Renal cortex interstitium (tissue), 11 donors: ENCODE measurements at regions not wholly inside any gene's neighbourhood (a gene's known extent, or its start where the extent isn't known, plus 50 kb on each side); places are given as distances from the start of the nearest gene placed in this dataset.
A peak's percentile ranks its signal among the peaks of the same experiment; 100 is the strongest.
"Not testable (repeated sequence)": the region's sequence is repeated elsewhere in the genome, so short reads cannot be mapped to it uniquely, and the experiment has no call there.

Experiments used
- DNase-seq, 11 donors: peaks; one replicate each; pipeline ENCODE4 v3.0.0-alpha.2; 2013; ENCODE audit warnings: low read depth in 9 of 11, low spot score in 4 of 11; ENCODE audit errors: extremely low read depth in 1 of 11

DNA sequence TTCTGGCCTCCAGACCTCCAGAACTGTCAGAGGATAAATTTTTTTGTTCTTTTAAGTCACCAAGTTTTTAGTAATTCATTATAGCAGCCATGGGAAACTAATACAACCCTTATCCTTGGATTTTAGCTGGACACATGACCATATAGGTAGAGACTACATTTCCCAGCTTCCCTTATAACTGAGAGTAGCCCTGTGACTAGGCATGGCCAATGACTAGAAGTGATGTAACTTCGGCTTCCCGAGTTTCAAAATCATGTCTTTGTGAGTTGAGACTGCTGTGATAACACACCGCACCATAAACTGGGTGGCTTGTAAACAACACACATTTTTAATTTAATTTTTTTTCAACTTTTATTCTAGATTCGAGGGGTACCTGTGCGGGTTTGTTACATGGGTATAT lies 134.0 kb upstream of the SERTAD2 start:
- DNase-seq, result no peak

DNA sequence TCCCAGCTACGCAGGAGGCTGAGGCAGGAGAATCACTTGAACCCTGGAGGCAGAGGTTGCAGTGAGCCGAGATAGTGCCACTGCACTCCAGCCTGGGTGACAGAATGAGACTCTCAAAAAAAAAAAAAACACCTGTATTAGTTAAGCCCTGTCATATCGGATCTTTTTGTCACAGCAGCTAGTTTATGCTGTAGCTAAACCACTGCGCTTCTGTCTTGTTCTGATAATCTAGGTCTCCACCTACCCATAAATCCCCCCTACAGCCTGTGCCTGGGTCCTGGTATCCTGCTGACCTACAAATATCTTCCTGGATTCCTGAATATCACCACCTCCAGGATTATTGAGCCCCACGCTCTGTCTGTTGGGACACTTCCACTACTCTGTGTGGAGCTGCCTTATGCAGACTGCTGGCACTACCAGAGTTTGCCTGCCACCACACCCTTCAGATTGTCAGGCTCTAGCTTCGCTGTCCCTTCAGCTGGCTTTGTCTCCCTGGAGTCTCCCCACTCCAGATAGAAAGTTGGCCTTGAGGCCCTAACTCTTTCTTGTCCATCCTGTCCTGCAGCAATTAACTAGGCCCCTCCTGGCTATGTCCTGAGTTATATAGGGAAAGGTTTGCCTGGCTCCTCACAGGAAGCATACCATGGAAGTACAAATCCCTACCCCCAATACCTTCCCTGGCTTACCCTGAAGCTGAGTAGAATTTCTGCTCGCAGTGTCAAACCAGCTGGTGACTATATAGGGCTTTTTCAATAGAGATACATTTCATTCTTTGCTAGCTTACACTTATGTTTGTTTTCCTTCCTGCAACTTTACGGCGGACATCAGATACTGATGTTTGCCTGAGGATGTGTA lies 136.0 kb upstream of the SERTAD2 start:
- no peak for DNase-seq

DNA sequence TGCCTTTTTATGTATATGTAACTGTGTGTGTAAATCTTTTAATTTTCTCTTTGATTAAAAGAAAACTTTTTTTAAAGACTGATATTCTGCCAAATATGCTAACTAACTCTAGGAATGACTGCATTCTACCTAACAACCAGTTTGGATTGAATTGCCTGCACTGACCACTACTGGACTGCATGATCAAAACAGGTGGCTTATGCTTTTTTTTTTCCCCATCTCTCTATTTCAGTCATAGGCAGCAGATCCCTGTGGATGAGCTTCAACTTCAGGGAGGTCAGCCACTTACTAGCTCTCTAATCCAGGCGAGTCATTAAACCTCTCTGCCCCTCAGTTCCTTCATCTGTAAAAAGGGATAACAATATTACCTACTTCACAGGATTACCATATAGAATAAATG lies 138.6 kb upstream of the SERTAD2 start:
- DNase-seq, result no peak

DNA sequence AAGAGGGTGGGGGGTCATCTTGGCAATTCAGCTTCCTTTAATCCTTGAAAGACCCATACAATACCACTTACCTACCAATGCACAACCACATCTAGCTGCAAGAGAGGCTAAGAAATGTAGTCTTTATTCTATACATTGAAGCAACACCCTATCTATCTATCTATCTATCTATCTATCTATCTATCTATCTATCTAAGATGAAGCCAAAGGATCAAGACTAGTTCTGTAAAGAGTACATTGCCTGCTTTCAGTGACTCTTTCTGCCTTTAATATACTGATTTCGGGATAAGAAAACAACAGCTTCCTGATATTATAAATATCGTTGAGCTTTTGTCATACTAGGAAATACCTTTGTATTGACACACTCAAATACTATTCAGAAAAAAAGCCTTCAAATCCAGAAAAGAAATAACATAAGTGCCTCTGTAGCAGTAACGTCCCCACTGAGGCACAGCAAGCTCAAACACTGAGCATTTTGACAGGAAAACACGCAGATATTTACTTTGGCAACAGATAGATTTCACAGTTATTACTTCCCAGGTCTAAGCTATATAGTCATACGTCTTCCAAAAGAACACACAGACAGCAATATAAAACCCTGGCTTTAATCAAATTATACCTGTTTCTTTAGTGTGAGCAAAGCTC lies 139.4 kb upstream of the SERTAD2 start:
- no peak for DNase-seq

DNA sequence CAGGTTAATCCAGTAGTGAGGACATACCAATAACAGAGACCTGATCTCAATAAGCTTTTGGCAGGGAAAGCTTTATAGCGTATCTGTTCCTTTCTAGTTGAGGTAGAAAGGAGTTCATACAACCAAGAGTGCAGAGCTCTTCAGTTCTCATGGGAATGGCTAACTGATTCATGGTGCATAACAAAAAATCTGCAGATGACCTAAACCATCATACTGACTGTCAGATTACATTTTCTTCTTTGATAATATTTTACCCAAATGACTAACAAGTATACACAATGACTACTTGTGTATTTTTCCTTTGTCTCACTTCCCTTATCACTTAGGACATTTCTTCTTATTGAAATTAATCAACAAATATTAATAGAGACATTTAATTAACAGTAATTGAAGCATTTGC lies 140.0 kb upstream of the SERTAD2 start:
- DNase-seq, result no peak

DNA sequence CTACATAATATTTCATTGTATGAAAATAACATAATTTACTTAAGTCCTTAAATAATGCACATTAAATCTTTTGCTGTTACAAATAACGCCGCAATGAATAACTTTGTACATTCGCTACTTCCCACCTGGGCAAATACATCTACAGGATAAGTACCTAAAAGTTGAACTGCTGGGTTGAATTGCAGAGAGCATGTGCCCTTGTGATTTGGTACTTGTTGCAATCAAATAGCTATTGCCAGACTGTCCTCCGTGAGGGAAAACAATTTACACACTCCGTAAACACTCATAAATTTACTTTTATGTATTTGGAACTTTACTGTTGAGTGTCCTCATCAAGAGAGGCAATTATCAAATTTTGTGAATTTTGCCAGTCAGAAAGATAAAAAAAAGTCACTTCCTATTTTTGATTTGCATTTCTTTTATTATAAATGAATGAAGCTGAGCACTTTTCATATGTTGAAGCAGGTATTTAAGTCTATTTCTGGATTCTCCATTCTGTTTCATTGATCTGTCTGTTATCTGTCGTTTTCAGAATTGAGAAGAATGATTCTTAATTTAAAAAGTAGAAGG lies 140.8 kb upstream of the SERTAD2 start:
- DNase-seq, result no peak

DNA sequence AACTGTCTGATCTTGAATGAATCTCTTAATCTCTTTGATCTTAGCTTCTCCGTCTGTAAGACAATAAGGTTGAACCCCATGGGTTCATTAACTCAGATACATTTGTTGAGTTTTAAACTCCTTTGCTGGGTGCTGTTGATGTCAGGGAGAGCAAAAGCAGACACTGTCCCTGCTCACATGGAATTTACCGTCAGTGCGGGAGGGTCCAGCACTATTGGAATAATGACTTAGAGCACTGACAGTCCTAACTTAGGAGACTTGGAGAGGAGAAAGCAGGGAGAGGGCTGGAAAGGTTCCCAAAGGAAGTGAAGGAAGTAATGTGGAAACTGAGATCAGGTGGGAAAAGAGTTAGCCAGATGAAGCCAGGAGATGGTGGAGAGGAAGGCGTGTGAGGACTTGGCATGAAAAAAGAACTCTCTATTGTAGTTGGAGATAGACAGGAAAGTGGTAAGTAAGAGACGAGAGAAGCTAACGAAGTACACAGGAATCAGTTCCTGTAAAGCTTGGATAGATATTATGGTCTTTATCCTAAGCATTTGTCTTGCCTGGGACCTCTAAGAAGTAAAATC lies 141.4 kb upstream of the SERTAD2 start:
- no peak for DNase-seq

DNA sequence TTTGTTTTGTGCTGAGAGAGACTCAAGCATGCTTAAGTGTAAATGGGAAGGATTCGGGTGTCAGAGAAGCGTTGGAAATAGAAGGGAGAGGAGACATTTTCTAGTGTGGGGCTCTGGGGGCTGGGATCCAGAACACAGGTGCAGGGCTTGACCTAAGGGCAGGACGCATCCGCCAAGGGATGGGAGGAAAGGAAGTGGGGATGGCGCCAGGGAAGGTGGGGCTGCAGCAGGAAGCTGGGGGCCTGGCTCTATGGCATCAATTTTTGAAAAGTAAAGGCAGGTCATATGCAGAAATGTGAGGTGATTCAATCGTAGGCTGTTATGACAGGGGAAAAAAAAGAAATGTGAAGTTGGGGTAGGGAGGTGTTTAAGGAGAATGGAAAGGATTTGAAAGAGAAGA lies 143.2 kb upstream of the SERTAD2 start:
- DNase-seq, result no peak

DNA sequence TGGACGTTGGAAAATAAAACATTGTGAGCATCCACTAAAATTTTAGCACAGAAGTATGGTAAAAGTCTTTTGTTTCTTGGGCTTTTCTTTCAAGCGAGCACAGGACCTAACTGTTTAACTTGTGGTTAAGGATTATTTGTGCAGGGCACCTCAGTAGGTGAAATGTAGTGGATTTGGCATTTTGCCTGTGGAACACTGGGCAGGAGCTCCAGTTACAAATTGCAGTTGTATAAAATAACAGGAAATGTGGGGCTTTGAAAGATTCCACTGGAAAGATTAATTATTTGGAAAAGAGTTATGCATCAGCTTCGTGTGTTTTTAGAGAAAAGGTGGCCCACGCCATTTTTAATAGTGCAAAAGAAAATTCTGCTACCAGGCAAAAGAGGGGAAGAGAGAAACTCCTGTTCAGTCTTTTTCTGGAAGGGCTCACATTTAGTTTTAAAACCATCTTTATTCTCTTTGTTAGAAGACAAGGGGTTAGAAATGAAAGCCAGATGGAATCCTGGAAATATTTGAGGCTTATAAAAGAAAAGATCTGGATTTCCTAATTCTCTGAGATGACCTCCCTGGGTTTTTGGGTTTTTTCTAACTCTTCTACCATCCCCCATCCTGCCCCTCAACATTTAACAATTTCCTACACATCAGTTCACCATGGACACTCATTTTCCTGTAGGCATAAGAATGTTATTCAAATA lies 144.3 kb upstream of the SERTAD2 start:
- peak in 3 of 11 donors; percentile 17 to 34 (median 26) for DNase-seq

DNA sequence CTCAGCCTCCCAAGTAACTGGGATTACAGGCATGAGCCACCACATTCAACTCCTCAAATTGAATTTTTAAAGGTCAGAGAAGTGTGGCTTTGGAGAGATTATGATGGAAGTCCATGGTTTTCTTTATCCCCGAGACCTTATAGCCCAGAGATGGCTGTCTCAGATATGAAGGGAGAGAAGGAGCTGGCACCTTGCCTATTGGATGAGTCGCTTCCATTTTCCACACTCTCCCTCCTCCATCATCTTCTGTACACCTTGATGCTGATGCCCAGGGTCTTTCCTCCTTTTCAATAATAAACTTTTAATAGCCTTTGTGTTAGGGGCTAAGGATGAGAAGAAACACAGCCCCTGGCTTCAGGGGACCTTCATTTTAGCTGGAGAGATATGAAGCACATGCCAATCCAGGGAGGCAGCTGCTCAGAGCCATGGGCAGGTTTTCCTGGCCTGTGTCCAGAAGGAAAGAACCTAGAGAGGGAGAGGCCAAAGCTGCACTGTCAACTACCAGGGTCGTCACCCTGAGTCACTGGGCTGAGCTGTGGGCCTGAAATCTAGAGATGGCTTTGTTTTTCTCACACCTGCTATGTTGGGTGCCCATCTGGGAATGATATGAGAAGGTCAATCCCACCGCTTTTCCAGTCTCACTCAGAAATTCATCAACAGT lies 146.0 kb upstream of the SERTAD2 start:
- no peak for DNase-seq

DNA sequence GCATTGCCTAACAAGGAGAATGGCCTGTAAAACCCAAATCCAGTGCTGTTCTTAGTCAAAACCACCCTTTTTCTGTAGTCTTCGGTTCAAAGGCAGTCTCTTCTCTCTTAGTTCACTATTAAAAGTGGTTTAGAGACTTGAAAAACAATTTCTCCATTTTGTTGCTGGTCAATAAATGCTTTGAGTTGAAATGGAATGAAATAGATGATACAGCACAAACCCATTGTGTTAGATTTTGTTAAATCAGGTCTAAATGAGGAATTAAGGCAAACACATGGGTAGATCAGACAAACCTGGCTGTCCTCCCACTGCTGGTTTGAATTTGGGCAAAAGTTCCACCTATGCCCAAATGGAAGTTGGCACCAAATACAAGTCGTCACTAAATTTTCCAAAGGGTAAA lies 150.1 kb upstream of the SERTAD2 start:
- no peak for DNase-seq

DNA sequence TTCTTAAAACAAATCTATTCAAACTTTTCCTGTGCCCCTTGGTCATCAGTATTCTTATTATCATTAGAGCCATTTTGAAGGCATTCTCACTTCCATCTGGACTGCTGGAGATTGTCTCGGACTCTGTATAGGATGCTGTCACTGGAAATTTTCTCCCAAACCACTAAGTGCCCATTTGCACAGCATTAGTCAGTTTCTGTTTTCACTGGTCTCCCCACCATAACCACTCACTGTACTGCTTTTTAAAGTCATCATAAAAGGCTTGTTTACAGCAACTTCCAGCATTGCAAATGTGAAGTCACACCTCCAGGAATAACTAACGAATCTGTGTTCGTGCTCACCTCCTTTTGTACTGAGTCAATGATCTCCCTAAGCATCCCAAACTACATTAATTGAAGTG lies 150.9 kb upstream of the SERTAD2 start:
- DNase-seq, result no peak

DNA sequence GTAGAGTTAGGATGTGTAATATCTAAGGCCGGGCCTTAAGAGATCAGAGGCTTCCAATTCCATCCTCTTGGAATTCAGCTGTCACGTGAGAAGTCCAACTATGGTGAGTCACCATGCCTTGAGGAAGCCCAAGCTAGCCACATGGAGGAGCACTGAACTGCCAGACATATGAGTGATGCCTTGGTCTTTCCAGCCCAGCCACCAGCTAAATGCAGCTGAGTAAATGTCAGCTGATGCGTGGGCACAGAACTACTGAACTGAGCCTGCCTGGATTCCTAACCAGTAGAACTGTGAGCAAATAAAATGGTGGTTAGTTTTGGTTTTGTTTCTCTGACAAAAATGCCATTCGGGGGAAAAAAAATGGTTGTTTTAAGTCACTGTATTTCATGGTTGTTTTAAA lies 153.7 kb upstream of the SERTAD2 start:
- DNase-seq, result no peak

DNA sequence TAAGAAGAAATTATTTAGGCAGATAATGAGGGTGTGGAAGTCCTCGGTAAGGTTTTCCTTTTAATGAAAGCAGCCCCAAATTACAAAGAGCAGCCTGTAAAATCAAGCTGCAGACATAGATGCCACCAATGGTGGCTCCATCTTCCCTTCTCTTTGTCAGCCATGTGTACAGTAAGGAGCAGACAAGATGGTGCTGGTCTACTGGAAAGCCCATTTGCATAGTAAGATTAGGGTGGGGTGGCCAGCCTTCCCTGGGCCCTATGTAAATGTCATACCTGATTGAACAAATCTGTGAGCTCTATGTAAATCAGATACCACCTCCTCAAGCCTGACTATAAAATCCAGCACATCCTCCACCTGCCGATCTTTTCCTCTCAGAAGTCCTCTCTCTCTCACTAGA lies 154.4 kb upstream of the SERTAD2 start:
- DNase-seq, result no peak

DNA sequence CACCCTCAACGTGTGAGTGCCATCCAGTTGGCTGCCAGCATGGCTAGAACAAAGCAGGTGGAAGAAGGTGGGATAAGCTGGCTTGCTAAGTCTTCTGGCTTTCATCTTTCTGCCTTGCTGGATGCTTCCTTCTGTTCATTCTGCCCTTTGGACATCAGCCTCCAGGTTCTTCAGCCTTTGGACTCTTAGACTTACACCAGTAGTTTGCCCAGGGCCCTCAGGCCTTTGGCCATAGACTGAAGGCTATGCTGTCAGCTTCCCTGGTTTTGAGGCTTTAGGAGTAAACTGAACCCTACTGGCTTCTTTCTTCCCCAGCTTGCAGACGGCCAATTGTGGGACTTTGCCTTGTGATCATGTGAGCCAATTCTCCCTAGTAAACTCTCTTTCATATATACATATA lies 155.0 kb upstream of the SERTAD2 start:
- no peak for DNase-seq

DNA sequence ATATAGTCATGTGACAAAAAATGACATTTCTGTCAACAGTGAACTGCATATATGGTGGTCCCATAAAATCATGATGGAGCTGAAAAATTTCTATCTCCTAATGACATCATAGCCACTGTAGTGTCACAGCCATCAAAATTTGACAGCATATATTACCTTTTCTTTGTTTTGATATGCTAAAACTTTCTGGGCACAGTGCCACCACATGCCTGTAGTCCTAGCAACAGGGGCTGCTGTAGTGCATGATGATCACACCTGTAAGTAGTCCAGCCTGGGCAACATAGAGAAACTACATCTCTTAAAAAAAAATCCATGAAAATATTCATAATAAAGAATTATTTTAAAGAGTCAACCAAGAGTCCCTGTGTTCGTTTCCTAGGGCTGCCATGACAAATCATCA lies 155.5 kb upstream of the SERTAD2 start:
- no peak for DNase-seq

DNA sequence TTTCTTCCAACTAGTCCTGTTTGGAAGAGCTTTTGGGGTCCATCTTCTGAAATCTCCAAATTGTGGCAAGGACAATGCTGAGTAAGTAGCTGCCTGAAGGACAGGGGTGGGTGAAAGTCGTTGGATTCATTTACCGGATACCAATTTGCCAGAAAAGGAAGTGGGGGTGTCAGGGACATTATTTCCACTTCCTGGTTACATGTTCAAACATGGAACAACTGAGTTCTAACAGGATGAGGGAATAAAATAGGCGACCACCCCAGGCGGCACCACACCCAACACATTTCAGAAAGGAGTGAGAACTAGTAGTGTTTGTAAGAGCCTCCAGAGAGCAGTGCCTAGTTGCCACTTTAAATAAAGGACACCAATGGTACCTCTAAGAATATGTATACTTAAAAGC lies 158.6 kb upstream of the SERTAD2 start:
- no peak for DNase-seq

DNA sequence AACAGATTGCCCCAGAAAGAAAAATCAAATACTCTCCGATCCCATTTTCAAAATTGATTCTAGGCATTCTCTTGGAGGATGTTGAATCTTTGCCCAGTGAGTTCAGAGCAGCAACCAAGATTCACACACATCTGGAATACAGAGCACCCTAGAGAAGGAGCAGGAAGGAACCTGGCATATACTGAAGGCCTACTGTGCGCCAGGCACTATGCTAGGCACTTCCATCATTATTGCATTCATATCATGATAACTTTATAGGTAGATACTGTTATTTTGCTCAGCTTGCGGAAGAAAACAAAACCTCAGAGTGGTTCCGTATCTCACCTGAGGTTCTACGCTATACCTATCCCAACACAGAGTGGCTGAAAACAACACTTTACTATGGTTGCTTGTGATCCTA lies 160.3 kb upstream of the SERTAD2 start:
- no peak for DNase-seq

DNA sequence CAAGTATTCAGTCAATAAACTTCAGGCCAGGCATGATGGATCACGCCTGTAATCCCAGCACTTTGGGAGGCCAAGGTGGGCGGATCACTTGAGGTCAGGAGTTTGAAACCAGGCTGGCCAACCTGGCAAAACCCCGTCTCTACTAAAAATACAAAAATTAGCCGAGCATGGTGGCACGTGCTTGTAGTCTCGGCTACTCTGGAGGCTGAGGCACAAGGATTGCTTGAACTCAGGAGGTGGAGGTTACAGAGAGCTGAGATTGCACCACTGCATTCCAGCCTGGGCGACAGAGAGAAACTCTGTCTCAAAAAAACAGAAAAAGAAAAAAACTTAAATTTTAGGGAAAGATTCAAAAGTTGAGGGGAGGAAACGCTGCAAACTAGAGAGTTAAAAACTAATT lies 162.8 kb upstream of the SERTAD2 start:
- not testable (repeated sequence) for DNase-seq
